GM13976 (cell line): ENCODE measurements at regions not wholly inside any gene's neighbourhood (a gene's known extent, or its start where the extent isn't known, plus 50 kb on each side); places are given as distances from the start of the nearest gene placed in this dataset.

Source experiments
- DNase-seq: peaks from one replicate; pipeline ENCODE4 v3.0.0; 2012; ENCODE audit warnings: low spot score
- in situ Hi-C: fragments of 300-500 bp; cut with MboI; formaldehyde crosslinking; loops from one replicate; pipeline ENCODE4 v1.12.0; 2022; ENCODE audit warnings: low sequenced_read_pairs, mixed read lengths, inconsistent platforms; ENCODE audit not compliant: unreplicated experiment
- TF ChIP-seq, protein P1 (sequence below): IDR thresholded peaks from 2 replicates; pipeline ENCODE4 v1.5.1; 2012; ENCODE audit warnings: borderline replicate concordance, mild to moderate bottlenecking; ENCODE audit not compliant: insufficient read depth; ENCODE audit errors: extremely low read depth, missing control alignments, control extremely low read depth

DNA sequence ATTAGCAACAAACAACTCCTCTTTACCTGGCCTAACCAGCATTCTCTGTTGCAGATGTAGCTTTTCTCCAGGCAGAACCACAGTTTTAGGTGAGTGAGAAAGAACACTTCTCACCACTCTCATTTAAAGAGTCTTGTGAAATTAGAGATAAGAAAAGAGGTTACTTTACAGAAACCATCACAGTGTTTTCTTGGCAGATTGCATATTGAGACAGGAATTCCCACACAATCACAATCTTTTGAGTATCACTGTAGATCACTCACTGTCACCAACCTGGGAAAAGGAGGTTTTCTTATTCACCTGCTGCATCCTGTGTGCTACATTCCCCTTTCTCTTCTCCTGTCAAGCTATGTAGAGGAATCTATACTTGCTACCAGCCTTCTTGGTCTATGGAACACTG, 574.6 kb downstream of the SLC4A3 start:
- TF ChIP-seq, protein P1, sequence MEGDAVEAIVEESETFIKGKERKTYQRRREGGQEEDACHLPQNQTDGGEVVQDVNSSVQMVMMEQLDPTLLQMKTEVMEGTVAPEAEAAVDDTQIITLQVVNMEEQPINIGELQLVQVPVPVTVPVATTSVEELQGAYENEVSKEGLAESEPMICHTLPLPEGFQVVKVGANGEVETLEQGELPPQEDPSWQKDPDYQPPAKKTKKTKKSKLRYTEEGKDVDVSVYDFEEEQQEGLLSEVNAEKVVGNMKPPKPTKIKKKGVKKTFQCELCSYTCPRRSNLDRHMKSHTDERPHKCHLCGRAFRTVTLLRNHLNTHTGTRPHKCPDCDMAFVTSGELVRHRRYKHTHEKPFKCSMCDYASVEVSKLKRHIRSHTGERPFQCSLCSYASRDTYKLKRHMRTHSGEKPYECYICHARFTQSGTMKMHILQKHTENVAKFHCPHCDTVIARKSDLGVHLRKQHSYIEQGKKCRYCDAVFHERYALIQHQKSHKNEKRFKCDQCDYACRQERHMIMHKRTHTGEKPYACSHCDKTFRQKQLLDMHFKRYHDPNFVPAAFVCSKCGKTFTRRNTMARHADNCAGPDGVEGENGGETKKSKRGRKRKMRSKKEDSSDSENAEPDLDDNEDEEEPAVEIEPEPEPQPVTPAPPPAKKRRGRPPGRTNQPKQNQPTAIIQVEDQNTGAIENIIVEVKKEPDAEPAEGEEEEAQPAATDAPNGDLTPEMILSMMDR = no peak
- no peak for DNase-seq
- in situ Hi-C loops = no loop called here

DNA sequence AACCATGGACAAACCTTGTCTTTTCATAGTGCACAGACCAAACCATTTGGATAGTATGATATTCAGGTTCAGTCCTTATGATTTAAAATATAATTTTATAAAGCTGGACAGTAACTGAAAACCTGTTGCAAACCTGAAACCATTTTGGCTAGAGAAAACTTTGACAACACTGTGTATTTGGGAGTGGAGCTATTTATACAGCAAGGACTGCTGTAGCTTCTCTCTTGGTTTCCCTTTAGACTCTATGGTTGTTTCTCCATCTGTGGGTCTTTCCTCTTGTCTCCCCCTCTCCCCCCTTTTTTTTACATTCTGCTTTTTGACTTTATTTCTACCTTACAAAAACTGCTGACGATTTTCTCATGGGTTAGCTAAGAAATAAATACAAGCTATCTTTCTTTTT, 581.7 kb downstream of the SLC4A3 start:
- TF ChIP-seq, protein P1 = no peak
- no peak for DNase-seq
- in situ Hi-C loops = no loop called here

DNA sequence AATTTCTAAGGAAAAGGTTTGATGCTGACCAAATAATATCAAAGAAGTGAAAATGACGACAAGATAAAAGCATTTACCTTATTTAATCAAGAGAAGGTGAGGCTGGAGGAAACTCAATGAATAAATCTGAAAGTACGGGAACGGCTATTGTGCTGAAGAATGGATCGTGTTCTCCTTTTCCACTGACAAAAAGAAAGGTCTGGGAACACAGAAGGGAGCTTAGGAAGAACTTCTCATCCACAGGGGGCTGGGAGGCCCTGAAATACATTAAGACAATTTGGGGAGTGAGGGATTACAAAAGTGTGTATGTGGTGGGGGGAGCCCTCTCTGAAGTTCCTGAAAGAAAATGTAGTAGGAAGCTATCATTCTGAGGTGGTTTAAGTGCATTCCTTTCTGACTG, 582.3 kb downstream of the SLC4A3 start:
- in situ Hi-C loops = no loop called here
- DNase-seq = no peak
- TF ChIP-seq, protein P1 = no peak

DNA sequence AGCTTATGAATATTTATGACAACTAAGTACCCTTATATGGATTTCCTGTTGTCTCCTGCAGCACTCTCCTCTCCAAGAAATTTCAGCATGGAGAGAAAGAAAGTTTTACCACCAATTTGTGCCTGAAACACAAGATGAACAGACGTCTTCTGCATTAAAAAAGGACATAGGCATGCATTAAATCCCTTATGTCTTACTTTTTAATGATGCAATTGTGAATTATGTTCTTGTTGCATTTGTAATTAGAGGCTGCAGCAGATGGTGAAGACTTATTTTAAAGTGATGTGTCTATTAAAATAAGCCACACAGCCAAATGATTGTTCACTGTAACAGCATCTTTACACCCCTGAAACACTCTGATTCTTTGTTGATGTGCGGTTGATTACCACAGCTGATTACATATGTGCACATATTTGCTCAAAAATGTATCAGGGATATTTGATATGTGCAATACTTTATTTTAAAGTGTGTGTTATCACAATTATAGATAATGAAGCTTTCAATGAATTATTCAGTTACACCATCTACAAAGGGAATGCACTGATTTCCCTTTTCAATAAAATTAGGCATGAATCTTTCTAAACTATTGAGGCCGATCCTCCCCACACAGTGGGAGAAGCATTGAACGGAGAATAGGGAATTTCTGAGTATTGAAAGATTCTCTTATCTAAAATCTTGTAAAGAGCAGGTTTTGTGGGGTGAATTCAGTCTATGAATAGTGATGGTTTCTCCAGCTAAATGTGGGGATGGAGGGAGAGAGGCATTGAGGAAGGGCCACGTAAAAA, 585.1 kb downstream of the SLC4A3 start:
- in situ Hi-C loops = no loop called here
- TF ChIP-seq, protein P1 = no peak
- no peak for DNase-seq

DNA sequence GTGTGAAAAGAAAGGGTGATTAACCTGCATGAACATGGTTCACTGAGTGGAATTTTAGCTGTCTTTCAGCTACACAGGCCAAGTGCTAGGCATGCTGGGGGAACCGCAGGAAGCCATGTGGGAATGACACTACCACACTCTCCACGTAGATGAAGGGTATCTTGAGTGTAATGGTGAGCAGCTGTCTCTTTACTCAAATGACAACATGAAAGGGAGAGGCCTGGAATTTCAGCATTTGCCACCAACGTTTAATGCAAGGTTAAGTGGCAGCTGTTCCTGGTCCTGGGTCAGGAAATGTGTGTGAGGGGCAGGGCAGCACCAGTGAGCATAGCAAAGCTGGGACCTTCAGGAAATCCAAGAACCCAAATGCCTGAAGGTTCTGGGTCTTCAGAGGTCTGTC, 588.4 kb downstream of the SLC4A3 start:
- TF ChIP-seq, protein P1 = no peak
- DNase-seq = no peak
- in situ Hi-C loops = no loop called here

DNA sequence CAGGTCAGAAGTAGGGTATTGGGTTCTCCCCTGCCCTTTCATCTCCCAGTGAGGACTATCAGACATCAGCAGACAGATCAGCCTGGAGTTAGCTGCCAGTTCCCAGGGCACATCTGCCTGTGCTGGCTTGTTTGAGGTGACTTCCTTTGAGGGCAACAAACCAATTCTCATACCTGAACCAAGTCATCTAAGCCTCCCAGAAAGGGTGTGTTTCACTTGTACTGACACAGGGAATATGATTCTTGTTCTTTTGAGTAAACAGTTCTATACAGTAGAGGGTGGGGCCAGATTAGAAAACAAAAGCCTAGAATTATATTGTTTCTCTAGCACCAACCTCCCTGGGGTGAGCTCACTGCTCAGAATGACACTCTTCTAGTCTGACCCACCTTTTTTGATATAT, 591.9 kb downstream of the SLC4A3 start:
- TF ChIP-seq, protein P1 = no peak
- DNase-seq = no peak
- in situ Hi-C loops = no loop called here

DNA sequence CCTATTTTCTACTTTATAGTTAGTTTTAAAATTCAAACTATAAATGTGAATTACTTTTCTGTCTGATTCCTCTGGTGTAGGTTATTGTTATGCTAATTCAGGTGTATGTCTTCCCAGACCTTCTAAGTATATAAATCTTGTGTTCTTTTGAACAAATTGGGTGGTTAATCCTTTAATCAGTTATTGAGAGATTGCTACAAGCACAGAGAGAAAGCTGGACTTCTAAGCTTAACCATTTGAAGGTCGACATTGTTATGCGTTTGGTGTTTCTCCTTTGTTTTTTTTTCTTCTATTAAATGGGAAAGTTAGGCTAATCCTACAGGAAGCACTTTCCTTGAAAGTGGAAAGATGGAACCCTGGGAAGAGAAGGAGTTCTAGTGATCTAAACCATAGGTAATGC, 592.6 kb downstream of the SLC4A3 start:
- TF ChIP-seq, protein P1 = no peak
- DNase-seq = no peak
- in situ Hi-C loops = no loop called here
